Lung microvascular endothelial cell (primary cell): ENCODE measurements at regions not wholly inside any gene's neighbourhood (a gene's known extent, or its start where the extent isn't known, plus 50 kb on each side); places are given as distances from the start of the nearest gene placed in this dataset.

Source experiments
- DNase-seq, 2 donors: peaks; one replicate each; pipeline versions ENCODE4 v3.0.0 to v3.0.0-alpha.2; 2010; ENCODE audit warnings: low read depth in 2 of 2

DNA sequence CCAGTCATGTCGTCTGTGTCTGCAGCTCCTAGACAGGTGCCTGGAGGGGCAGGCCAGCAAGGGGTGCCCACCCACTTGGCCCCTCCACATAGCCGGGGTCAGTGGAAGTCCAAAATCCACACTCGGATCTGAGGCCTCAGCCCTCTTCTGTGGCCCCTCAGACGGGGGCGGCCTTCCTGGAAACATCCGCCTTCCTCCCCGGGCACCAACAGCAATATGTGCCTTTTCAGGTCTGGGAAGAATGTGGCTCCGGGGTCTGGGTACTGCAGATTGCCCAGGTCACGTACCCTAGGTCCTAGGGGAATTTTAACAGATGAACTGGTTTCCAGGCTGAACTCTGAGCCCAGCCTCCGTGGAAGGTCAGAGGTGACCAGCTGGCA, 208.6 kb downstream of the CTTN start:
- DNase-seq: no peak

DNA sequence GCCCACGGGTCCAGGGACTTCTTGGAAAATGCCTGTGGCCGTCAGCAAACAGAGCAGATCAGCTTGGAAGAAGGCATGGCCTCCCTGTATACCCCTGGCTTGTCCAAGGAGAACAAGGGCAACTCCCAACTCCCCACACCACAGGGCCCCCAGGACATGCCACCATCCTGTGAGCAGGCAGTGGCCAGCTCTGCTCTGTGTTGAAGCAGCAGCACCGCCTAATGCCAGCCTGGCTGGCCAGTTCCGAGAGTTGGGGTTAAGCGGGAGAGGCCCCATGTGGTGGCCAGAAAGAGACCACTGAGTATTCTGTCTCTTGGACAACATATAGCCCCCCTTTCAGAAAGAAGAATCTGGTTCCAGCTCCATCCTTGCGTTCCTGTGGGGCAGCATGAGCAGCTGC, 209.2 kb downstream of the CTTN start:
- DNase-seq: no peak

DNA sequence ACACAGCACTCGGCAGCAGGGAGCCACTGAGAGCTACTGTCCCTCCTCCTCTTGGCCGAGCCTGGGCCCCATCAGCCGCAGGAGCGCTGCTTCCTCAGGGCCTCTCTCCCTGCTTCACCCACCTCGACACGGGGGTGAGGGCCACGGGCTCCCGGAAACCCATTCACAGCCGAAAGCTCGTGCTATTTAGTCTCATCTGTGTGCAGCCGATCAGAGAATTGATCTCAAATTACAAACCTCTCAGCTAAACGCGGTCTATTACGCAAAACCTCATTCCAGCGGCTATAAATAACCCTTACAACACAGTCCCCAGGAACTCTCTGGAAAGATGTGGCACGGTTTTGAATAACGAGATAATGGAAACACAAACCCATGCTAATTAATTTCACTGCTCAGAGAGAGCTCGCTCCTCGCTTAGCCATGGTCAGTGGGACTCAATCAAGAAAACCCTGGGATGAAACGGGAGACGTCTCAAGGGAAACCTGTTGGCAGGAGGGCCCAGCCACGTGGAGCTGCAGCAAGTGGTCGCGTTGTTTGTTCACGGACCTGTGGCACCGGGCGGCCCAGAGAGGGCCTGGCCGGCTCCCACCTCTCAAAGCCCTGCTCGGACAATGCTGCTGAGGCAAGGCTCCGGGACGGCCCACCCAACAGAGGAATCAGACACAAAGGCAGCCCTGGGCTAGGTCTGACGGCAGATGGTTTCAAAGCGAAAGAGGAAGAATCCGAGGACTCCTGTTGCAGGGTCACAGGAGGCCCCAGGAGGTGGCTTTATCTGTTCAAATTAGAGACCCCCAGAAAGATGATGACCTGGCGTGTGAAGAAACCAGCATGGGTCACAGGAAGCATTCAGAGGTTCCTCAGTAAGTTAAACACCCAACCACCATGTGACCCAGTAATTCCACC, 210.5 kb downstream of the CTTN start:
- no peak for DNase-seq

- DNase-seq: no peak
Measured at GRCh38 chr11:70610566-70611565, 212.5 kb downstream of the CTTN start.

- DNase-seq: no peak
Measured at GRCh38 chr11:70611821-70612220, 213.5 kb downstream of the CTTN start.

DNA sequence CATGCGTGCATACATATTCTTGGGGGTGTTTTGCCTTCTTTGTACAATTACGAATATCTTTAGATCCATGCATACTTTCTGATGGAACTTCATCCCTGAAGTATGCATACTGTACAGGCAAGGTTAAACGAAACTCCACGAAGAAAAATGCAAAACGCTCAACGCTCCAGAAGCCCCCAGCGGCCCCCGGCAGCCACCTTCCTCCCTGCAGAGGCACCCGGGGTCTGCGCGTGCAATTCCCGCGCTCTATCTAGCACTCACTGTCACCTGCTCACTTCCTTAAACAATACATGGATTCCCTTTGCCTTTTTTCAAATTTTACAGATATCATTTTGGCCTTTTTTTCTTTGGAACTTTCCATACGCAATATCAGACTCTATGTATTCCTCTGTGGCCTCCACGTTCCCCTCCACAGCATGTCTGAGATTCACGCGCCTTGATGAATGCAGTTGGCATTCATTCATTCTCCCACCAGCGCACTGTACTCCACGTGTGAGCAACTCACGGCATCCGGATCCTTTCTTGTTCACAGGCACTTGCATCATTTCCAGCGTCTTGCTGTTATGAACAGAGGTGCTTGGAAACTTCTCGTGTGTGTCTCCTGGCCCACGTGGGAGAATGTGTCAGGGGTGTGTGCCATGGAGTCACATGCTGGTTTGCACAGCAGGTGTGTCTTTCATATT, 214.3 kb downstream of the CTTN start:
- no peak for DNase-seq

GRCh38 chr11:70614034-70614681, 215.8 kb downstream of the CTTN start:
- no peak for DNase-seq

- DNase-seq: no peak
Measured at GRCh38 chr11:70615036-70615875, 216.9 kb downstream of the CTTN start.

GRCh38 chr11:70616317-70616716, 218.0 kb downstream of the CTTN start:
- no peak for DNase-seq

DNA sequence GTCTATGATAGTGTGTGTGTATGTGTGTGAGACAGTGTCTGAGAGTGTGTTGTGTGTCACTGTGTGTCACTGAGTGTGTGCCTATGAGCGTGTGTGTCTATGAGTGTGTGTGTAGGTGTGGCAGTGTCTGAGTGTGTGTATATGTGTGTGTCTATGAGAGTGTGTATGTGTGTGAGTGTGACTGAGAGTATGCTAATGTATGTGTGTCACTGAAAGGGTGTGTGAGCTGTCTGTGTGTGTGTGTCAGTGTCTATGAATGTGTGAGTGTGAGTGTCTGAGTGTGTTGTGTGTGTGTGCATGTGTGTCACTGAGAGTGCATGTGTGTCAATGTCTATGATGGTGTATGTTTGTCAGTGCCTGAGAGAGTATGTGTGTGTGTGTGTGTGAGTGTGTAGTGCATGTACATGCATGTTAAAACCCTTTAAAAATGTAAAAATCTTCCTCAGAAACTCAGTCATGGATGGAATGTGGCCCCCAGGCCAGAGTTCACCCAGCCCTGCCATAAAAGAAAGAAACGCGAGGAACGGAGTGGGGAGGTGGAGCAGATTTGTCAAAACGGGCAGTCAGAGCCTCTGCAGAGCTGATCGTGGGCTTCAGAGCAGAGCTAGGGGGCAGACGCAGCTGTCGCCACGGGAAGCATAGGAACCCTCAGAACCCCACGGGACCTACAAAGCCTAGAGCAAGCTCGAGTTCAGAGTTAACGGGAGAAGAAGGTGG, 218.8 kb downstream of the CTTN start:
- no peak for DNase-seq

DNA sequence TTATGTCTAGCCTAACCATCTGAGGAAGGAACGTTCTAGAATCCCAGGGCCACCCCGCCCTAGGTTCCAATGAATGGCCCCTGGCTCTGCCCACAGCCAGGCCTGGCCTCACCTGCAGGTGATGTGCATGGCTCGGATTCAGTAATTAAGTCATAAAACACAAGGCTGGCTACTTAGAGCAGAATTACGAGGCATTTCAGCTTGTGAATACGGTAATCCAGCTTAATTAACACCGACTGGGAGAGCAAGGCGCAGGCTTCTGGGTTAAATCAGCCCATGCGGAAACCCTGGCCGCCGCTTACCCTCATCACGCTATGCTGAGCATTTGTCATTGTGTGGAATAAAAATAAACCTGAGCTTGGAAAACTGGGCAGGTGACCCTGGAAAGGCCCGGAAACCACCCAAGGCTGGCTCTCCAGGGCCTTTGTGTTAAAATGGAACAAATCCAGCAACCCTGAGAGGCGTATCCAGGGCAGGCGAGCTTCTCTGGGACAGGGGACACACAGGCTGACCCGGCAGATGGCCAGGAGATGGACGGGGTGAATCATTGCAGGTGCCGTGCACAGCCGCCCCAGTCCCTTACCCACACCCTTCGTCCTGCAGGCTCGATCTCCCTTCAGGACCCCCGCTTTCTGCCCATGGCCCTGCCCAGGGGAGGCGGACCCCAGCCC, 220.2 kb downstream of the CTTN start:
- no peak for DNase-seq

- no peak for DNase-seq
Measured at GRCh38 chr11:70619591-70619990, 221.3 kb downstream of the CTTN start.

DNA sequence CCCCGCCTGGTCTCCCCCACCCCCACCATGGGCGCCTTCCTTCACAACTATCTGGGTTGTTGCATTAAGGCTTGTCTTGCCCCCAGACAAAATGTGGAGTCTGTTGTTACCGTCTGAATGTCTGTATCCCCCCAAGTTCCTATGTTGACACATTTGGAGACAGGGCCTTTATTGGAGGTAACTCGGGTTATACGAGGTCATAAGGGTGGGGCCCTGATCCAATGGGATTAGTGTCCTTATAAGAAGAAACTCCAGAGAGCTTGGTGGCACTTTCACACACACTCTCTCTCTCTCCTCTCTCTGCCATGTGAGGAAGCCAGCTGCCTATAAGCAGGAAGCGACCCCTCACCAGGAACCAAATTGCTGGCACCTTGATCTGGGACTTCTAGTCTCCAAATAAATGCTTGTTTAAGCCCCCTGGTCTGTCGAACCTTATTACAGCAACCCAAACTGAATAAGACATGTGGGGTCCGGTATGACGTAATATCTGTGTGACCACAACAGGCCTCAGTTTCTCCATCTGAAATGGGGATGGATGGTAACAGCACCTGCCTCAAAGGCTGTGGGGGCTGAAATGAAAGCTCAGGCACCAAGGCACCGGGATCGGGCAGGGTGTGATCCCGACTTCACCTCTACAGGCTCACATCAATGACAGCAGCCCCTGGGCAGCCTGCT, 222.3 kb downstream of the CTTN start:
- no peak for DNase-seq

DNA sequence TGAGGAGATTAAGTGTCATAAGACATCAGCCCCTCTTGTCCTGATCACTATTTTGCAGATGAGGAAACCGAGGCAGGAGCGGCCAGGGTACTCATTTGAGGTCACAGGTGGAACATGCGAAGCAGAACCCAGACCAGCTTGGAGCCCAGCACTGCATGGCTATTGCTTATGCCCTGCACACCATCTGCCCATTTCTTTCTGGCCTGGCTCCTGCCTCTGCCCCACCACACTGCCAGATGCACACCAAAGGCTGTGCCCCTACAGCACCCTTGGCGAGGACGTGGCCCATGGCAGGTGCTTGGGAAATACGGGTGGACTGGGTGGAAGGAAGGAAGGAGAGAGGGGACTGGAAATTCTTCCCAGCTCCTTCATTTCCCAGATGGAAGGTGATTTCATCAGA, 222.9 kb downstream of the CTTN start:
- DNase-seq: no peak

DNA sequence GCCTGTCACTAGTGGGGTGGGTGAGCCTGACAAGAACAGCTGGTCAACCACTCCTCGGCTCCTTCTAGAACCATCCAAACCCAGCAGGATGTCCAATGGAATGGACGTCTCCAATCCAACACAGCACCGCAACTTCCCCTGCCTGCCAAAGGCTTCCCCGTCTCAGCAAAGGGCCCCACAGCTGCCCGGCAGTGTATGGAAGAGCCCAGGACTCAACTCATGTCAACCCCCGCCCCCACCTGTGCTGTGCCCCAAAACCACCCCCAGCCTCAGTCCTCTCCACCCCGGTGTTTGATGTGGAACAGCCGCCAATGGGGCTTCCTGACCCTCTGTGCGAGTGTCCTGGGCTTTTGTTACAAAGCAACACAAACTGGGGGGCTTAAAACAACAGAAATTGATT, 223.8 kb downstream of the CTTN start:
- DNase-seq: no peak

GRCh38 chr11:70623906-70624597, 225.7 kb downstream of the CTTN start:
- no peak for DNase-seq

DNA sequence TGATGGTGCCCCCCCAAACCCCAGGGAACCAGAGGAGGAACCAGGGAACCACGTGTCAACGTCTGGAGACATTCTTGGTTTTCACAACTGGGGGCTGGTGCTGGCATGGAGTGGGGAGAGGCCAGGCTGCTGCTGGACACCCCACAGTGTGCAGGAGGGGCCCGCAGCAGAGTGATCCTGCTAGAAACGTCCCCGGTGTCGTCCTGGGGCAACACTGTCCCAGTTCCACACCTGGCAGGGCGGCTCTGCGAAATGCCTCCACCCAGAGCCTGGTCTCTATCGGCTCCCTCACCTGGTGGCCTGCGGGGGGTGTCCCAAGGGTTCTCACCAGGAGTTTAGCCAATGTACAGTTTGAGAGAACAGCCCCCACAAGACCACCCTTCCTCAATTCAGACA, 226.3 kb downstream of the CTTN start:
- no peak for DNase-seq

DNA sequence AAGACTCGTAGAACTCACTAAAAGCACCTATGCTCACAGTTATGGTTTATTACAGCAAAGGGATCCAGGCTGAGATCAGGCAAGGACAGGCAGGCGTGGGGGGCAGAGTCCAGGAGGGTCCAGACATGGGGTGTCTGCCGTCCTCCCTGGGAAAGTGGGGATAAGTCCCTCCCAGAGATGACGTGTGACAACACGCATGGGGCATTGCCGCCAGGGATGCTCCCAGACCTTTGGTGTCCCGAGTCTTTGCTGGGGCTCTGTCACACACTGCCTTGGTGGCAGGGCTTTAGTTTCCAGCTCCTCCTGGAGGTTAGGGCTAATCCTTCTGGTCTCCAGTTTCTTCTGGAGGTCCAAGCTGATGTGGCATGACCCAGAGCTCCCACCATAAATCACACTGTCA, 226.7 kb downstream of the CTTN start:
- DNase-seq: no peak
